K562 (cell line): ENCODE measurements at regions not wholly inside any gene's neighbourhood (a gene's known extent, or its start where the extent isn't known, plus 50 kb on each side); places are given as distances from the start of the nearest gene placed in this dataset.

Source experiments
- ATAC-seq: fragments of 200-7000 bp; cut with Tn5 transposase; 3 replicates; pipeline ENCODE4 v1.9.1; 2020; ENCODE audit warnings: moderate library complexity
- BruUV-seq: library from RNA; stranded (reverse); fragments of 400-500 nt; replicated peaks from 2 replicates; lab custom pipeline; 2021; lab: Mats Ljungman, UMichigan
- CTCF ChIA-PET: fragments of 300-600 bp; formaldehyde crosslinking; extraction: SDS; loops from one replicate; lab custom pipeline; 2021; ENCODE audit warnings: low intra/inter-chr PET ratio; lab: Yijun Ruan, JAX
- POLR2A ChIA-PET: fragments of 300-600, 350-650 bp; sonication (Branson Sonifier 250); formaldehyde crosslinking; extraction: SDS; loops from one replicate; lab custom pipeline; 2021; ENCODE audit warnings: antibody characterized with exemption, inconsistent platforms; lab: Yijun Ruan, JAX
- DNase-seq, 4 experiments: peaks; one replicate each; pipeline versions ENCODE4 v3.0.0 to v3.0.0-alpha.2; 2011 to 2018; ENCODE audit warnings: low spot score in 3 of 4, mixed read lengths in 3 of 4; ENCODE audit errors: extremely low read depth in 1 of 4
- FAIRE-seq: peaks from 2 replicates; lab custom pipeline; 2011; peaks lifted over from hg19 to GRCh38; lab: Jason Lieb, UNC
- H2AFZ ChIP-seq: 2 replicates; pipeline ENCODE4 v1.6.0; 2011; ENCODE audit warnings: low read depth, low read length, control low read depth, inconsistent platforms
- H3K27ac ChIP-seq: fragments of 200-600 bp; 3 replicates; pipeline ENCODE4 v1.8.0; 2011; ENCODE audit warnings: low read depth, mild to moderate bottlenecking, control low read depth, inconsistent platforms, low read length, moderate library complexity, mixed read lengths; ENCODE audit errors: extremely low read depth
- H3K27me3 ChIP-seq, 2 experiments: fragments of 300-600 bp in 1 of 2; 2 replicates in 1 of 2; 3 replicates in 1 of 2; pipeline versions ENCODE4 v1.6.0 to v1.8.0; 2011; ENCODE audit warnings: inconsistent platforms in 2 of 2, low read length in 2 of 2, mild to moderate bottlenecking in 1 of 2, mixed read lengths in 1 of 2, moderate library complexity in 1 of 2; ENCODE audit not compliant: control insufficient read depth in 2 of 2, insufficient read depth in 2 of 2
- H3K36me3 ChIP-seq: fragments of 300-600 bp; 3 replicates; pipeline ENCODE4 v1.8.0; 2011; ENCODE audit warnings: mild to moderate bottlenecking, low read length, inconsistent platforms; ENCODE audit not compliant: control insufficient read depth, insufficient read depth
- H3K4me1 ChIP-seq, 2 experiments: fragments of 200-600 bp in 1 of 2; replicated peaks in 1 of 2; 2 replicates in 1 of 2; 3 replicates in 1 of 2; pipeline versions ENCODE4 v1.5.1 to v1.8.0; 2011; ENCODE audit warnings: inconsistent platforms in 2 of 2, low read length in 2 of 2, mild to moderate bottlenecking in 1 of 2, mixed read lengths in 1 of 2, moderate library complexity in 1 of 2; ENCODE audit not compliant: control insufficient read depth in 2 of 2, insufficient read depth in 2 of 2
- H3K4me2 ChIP-seq: 2 replicates; pipeline ENCODE4 v1.6.1; 2011; ENCODE audit warnings: low read length, control low read depth, inconsistent platforms, mixed read lengths; ENCODE audit not compliant: insufficient read depth
- H3K4me3 ChIP-seq: fragments of 200-600 bp; sonication (generic), shearing (Covaris generic); 2 replicates; pipeline ENCODE4 v1.5.1; 2016; ENCODE audit warnings: control low read depth, inconsistent platforms
- H3K79me2 ChIP-seq: fragments of 200-600 bp; 3 replicates; pipeline ENCODE4 v1.8.0; 2011; ENCODE audit warnings: low read length, inconsistent platforms; ENCODE audit not compliant: control insufficient read depth, insufficient read depth
- H3K9ac ChIP-seq, 2 experiments: 2 replicates each; pipeline versions ENCODE4 v1.6.0 to v1.6.1; 2011; ENCODE audit warnings: low read depth in 2 of 2, low read length in 2 of 2, control low read depth in 1 of 2, inconsistent platforms in 1 of 2, mild to moderate bottlenecking in 1 of 2, mixed read lengths in 1 of 2; ENCODE audit not compliant: insufficient read depth in 1 of 2
- H3K9me1 ChIP-seq: one replicate; pipeline ENCODE4 v1.6.0; 2011; ENCODE audit warnings: inconsistent platforms, mild to moderate bottlenecking, low read length, moderate library complexity; ENCODE audit not compliant: control insufficient read depth, insufficient read depth
- H3K9me3 ChIP-seq: replicated peaks from 2 replicates; pipeline ENCODE4 v1.5.1; 2011; ENCODE audit warnings: low read depth, low read length, inconsistent platforms; ENCODE audit not compliant: control insufficient read depth, insufficient read depth
- H4K20me1 ChIP-seq: replicated peaks from 2 replicates; pipeline ENCODE4 v1.6.1; 2011; ENCODE audit warnings: low read length, inconsistent platforms, mixed read lengths; ENCODE audit not compliant: control insufficient read depth, insufficient read depth
- CEBPB ChIP-seq: fragments of 450-650 bp; IDR thresholded peaks from 2 replicates; pipeline ENCODE4 v1.6.1; 2016; ENCODE audit warnings: missing genetic modification characterization, missing compliant biosample characterization
- ERF ChIP-seq: fragments of 450-650 bp; formaldehyde crosslinking; IDR thresholded peaks from 2 replicates; pipeline ENCODE4 v1.4.0; 2020; ENCODE audit warnings: mild to moderate bottlenecking, mixed read lengths
- POU5F1 ChIP-seq: fragments of 150-350 bp; IDR thresholded peaks from 2 replicates; pipeline ENCODE4 v1.6.1; 2014; ENCODE audit warnings: borderline replicate concordance, low read length, low read depth, mild to moderate bottlenecking; ENCODE audit not compliant: partially characterized antibody
- PURB ChIP-seq: sonication (generic); formaldehyde crosslinking; IDR thresholded peaks from 2 replicates; pipeline ENCODE4 v1.9.0; 2021; ENCODE audit warnings: low read depth, mild to moderate bottlenecking, missing genetic modification reagents
- RBM34 ChIP-seq: fragments of 200-400 bp; formaldehyde crosslinking; IDR thresholded peaks from 2 replicates; pipeline ENCODE4 v1.6.1; 2018; ENCODE audit warnings: low read length, borderline replicate concordance; ENCODE audit not compliant: insufficient read depth
- SETDB1 ChIP-seq: IDR thresholded peaks from one replicate; pipeline ENCODE4 v1.6.1; 2012; ENCODE audit warnings: low read length, control low read depth, inconsistent platforms
- TGIF2 ChIP-seq: sonication (generic); formaldehyde crosslinking; IDR thresholded peaks from 2 replicates; pipeline ENCODE4 v1.8.1; 2022; ENCODE audit warnings: mild to moderate bottlenecking, missing genetic modification reagents, moderate library complexity
- YY1 ChIP-seq, 3 experiments: IDR thresholded peaks; 2 replicates each; pipeline ENCODE4 v1.6.1; 2011; ENCODE audit warnings: low read length in 2 of 3, mild to moderate bottlenecking in 2 of 3, moderate library complexity in 2 of 3, borderline replicate concordance in 1 of 3, control low read depth in 1 of 3, low read depth in 1 of 3; ENCODE audit not compliant: insufficient read depth in 3 of 3, insufficient replicate concordance in 2 of 3, control insufficient read depth in 1 of 3, insufficient read length in 1 of 3; ENCODE audit errors: extremely low read depth in 1 of 3
- ZBTB8A ChIP-seq: fragments of 450-650 bp; IDR thresholded peaks from 2 replicates; pipeline ENCODE4 v1.6.1; 2018; ENCODE audit warnings: mild to moderate bottlenecking, moderate library complexity; ENCODE audit not compliant: partially characterized antibody
- ZEB2 ChIP-seq: fragments of 450-650 bp; IDR thresholded peaks from 2 replicates; pipeline ENCODE4 v1.6.1; 2016
- ZNF212 ChIP-seq: fragments of 450-650 bp; formaldehyde crosslinking; IDR thresholded peaks from 2 replicates; pipeline ENCODE4 v1.4.0; 2020; ENCODE audit warnings: mild to moderate bottlenecking
- ZNF347 ChIP-seq: fragments of 450-650 bp; formaldehyde crosslinking; IDR thresholded peaks from 2 replicates; pipeline ENCODE4 v1.4.0; 2020; ENCODE audit warnings: low read depth, mild to moderate bottlenecking, moderate library complexity
- ZNF785 ChIP-seq: fragments of 250-450 bp; sonication (Bioruptor Pico); IDR thresholded peaks from 2 replicates; pipeline ENCODE4 v1.4.0; 2020; ENCODE audit warnings: mild to moderate bottlenecking
- WGBS: fragments of 100-300 bp; shearing (Covaris generic); methylation state at CpG from one replicate; pipeline ENCODE4 v1.1.6; 2016; ENCODE audit warnings: low coverage, mixed read lengths; ENCODE audit not compliant: insufficient coverage; ENCODE audit errors: missing lambda C conversion rate; 5-methylcytosine and 5-hydroxymethylcytosine counted together
- in situ Hi-C: fragments of 300-500 bp; cut with MboI; formaldehyde crosslinking; loops from 4 replicates; pipeline ENCODE4 v1.15.0; 2018; ENCODE audit warnings: inconsistent platforms, mixed read lengths
- intact Hi-C: fragments of 100-400 bp; cut with micrococcal nuclease; formaldehyde crosslinking; loops from 2 replicates; pipeline ENCODE4 v1.14.2; 2022
- TF ChIP-seq, protein P1 (sequence below): IDR thresholded peaks from 3 replicates; pipeline ENCODE4 v1.6.1; 2011; ENCODE audit warnings: borderline replicate concordance, mild to moderate bottlenecking; ENCODE audit not compliant: insufficient read length, insufficient read depth

DNA sequence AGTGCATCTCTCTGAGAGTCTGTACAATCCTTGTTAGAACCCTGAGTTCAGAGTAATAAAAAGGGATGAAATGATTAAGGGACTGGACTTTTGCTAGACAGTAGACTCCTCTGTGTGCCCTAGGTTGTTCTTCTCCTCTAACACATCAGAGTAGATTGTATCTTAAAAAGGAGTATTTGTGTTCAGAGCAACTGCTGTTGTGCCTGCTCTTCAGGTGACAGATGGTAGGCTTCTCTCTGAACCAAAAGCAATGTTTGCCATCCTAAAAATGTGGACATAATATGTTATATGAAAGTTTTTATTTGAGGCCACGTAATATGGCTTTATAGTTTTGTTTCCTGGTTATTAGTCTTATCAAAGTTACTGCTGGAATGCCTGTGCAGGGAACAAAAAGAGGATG is 588.6 kb upstream of the FAT1 start:
- no peak overlapping the region for H3K27ac ChIP-seq
- in situ Hi-C loops: no loop called here
- H3K27me3 ChIP-seq: no peaks in the 10 kb centered on the region
- DNase-seq (no peak), FAIRE-seq (no peak)
- TF ChIP-seq PURB (CRISPR knock-in tag): no peak
- no peak for TF ChIP-seq CEBPB (tag)
- TF ChIP-seq TGIF2 (CRISPR knock-in tag): no peak
- TF ChIP-seq RBM34: no peak
- TF ChIP-seq, protein P1, sequence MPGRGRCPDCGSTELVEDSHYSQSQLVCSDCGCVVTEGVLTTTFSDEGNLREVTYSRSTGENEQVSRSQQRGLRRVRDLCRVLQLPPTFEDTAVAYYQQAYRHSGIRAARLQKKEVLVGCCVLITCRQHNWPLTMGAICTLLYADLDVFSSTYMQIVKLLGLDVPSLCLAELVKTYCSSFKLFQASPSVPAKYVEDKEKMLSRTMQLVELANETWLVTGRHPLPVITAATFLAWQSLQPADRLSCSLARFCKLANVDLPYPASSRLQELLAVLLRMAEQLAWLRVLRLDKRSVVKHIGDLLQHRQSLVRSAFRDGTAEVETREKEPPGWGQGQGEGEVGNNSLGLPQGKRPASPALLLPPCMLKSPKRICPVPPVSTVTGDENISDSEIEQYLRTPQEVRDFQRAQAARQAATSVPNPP: no peak
- no peak for TF ChIP-seq ZBTB8A
- TF ChIP-seq SETDB1: no peak
- TF ChIP-seq ERF: no peak
- TF ChIP-seq POU5F1: no peak
- no peak for TF ChIP-seq YY1 (IDR thresholded peaks at IDR 0.05; ENCODE audit: borderline replicate concordance in 1 of 3, control insufficient read depth in 1 of 3, extremely low read depth in 1 of 3, insufficient read depth in 3 of 3, insufficient read length in 1 of 3, insufficient replicate concordance in 2 of 3, low read depth in 1 of 3, low read length in 2 of 3)
- TF ChIP-seq ZEB2: no peak
- TF ChIP-seq ZNF212 (CRISPR knock-in tag): no peak
- TF ChIP-seq ZNF347 (CRISPR knock-in tag): no peak
- no peak for TF ChIP-seq ZNF785
- TF ChIP-seq, all 486 proteins: peak for 0
- no peaks in the 10 kb centered on the region for H3K36me3 ChIP-seq
- H3K9me1 ChIP-seq: no peaks in the 10 kb centered on the region
- WGBS: 0% methylated on average over 1 of the region's 1 CpG
- no peaks in the 10 kb centered on the region for H4K20me1 ChIP-seq
- H3K4me2 ChIP-seq: no peak overlapping the region
- ChIA-PET CTCF (no interaction called here), POLR2A (no interaction called here)
- H3K79me2 ChIP-seq: no peaks in the 10 kb centered on the region
- H3K9ac ChIP-seq: no peak overlapping the region
- ATAC-seq: no peak
- no TSS peak for BruUV-seq
- no peaks in the 10 kb centered on the region for H3K4me1 ChIP-seq
- no peak overlapping the region for H3K4me3 ChIP-seq
- no peak overlapping the region for H2AFZ ChIP-seq
- H3K9me3 ChIP-seq: no peaks in the 10 kb centered on the region
- intact Hi-C loops: no loop called here
